Activated CD4-positive, alpha-beta T cell treated with anti-CD3 and anti-CD28 coated beads for 1 hour (primary cell): ENCODE measurements at regions not wholly inside any gene's neighbourhood (a gene's known extent, or its start where the extent isn't known, plus 50 kb on each side); places are given as distances from the start of the nearest gene placed in this dataset.
"Not testable (repeated sequence)": the region's sequence is repeated elsewhere in the genome, so short reads cannot be mapped to it uniquely, and the experiment has no call there.

ENCODE experiments used
- DNase-seq: peaks from one replicate; pipeline ENCODE4 v3.0.0-alpha.2; 2020

GRCh38 chr10:64158551-64158950 is 637.4 kb downstream of the REEP3 start:
- DNase-seq = no peak

DNA sequence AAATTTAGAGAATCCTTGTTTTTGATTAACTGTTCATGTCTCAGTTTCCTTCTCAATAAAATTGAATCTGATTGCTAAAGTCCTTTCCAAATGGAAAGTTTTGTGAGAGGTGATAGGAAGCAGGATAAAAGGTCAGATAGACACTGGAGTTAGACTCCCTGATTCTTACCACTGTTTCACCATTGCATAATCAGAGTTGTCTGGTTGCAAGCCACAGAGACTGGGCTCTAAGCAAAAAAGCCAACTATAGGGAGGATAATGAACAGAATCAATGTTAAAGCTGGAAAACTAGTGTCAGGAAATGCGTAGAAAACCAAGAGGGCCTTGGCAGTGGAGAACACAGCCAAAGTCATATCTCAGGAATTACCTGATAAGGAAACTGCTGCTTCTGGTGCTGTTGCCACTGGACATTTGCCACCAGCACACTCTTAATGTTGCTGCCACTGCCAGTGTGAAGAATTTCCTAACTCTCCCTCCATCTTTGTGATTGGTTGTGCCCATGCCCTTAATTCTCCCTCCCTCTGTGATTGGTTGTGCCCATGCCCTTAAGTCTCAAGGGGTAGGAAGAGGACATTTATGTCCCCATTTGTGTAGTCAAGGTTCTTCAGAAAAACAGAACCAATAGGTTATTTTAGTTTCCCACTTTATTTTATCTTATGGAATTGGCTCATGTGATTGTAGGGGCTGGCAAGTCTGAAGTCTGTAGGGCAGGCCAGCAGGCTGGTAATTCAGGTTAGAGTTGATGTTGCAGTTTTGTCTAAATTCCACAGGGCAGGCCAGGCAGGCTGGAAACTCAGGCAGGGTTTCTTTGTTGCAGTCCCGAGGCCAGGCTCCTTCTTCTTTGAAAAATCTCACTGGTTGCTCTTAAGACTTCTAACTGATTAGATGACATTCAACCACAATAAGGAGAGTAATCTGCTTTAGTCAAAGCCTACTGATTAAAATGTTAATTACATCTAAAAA is 639.0 kb downstream of the REEP3 start:
- no peak for DNase-seq

- DNase-seq = no peak
Observed at GRCh38 chr10:64170791-64171190, 649.6 kb downstream of the REEP3 start.

DNA sequence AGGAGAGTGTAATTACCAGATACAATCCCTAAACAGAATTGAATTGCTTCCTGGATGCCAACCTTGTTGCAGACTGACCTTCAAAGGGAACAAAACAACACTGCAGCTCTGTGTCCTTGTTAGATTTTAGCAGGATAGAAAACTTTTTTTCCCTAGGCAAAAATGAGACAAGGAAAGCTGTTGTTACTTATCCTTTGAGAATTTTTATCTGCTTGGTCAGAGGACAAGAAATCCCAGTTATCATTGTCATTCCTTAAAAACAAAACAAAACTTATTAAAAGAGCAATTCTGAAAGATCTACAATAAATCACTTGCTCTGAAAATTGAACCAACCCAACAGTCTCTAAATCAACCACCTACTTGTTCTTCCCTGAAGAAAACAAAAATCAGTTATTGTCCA is 652.6 kb downstream of the REEP3 start:
- DNase-seq = no peak

GRCh38 chr10:64174666-64175255 is 653.6 kb downstream of the REEP3 start:
- DNase-seq = no peak

DNA sequence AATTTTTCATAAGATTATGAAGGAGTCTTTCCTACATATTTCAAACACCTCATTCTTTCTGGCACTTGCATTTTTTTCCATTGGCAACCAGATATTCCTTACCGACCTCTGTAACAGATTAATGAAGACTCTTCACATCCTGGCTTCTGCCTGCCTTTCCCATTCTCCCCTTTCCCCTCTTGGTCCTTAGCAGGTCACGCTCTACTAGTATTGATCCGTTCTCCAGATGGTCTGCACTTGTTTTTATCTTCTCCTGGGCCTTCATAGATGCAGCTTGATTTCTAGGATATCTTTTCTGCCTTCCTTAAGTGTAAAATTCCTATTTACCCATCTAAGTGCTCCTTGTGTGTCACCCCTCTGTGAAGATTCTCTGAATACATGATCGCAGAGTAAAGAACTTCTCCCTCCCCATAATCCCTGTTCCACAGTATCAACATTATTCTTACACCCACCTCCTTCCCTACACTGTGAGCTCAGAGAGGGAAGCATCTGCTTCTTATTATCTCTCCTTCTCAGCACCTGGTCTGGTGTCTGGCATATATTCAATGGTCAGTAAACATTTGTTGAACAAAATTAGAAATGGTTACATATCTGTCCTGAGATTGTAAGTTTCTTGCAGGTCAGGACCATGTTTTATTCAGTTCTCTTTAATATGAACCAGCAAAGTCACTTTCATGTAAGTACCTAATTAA is 654.2 kb downstream of the REEP3 start:
- no peak for DNase-seq

- DNase-seq = no peak
Observed at GRCh38 chr10:64182671-64183070, 661.5 kb downstream of the REEP3 start.

GRCh38 chr10:64191286-64191685 is 670.1 kb downstream of the REEP3 start:
- DNase-seq = no peak

GRCh38 chr10:64196638-64197315 is 675.6 kb downstream of the REEP3 start:
- no peak for DNase-seq

DNA sequence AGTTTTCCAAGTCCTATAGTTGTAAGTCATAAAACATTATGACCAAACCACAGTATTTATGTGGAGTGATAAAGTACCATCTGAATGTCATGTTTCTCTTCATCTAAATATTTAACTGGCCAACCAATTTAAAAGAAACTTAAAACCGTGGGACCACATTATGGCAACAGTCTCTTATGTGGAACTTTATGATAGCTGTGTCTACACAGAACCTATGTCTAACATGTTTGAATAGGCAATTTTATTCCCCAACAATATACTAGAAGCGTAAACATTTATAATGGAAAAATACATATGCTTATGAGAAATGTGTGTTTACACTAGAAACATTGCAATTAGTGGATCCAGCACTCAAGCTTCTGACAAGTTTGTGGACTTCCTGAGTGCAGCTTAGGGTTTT is 680.7 kb downstream of the REEP3 start:
- DNase-seq = no peak

DNA sequence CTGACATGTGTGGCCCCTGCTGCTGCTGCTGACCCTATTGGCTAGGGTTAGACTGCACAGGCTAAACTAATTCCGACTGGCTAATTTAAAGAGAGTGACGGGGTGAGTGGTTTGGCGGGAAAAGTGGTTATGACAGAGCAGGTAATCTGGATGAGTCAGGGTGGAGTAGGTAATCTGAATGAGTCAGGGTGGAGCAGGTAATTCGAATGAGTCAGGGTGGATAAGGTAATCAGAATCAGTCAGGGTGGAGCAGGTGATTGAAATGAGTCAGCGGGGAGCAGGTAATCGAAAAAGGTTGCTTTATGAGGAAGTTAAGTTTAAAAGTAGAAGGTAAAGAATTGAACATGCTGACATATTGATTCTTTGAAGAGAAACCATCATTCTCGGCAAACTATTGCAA is 683.3 kb downstream of the REEP3 start:
- not testable (repeated sequence) for DNase-seq

- DNase-seq = no peak
Observed at GRCh38 chr10:64206409-64206808, 685.2 kb downstream of the REEP3 start.

DNA sequence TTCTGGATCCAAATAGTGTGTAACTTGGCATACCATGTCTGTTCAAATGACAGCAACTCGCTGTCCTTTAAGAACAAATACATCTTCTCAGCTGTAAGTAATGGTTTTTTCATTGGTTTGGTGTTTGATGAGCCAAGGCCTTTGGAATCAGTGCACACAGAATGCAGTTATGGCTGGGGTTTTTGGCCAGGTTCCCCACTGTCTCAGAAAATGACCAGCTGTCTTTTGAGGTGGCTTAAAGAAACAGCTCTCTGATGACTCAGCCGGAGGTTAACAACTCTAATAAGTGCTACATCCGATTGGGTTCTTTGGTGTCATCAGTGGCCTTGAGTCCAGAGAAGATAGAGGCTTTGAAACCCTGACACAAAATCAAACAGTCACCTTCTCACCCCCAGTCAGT is 688.4 kb downstream of the REEP3 start:
- DNase-seq = no peak

- DNase-seq = no peak
Observed at GRCh38 chr10:64210211-64210610, 689.0 kb downstream of the REEP3 start.

DNA sequence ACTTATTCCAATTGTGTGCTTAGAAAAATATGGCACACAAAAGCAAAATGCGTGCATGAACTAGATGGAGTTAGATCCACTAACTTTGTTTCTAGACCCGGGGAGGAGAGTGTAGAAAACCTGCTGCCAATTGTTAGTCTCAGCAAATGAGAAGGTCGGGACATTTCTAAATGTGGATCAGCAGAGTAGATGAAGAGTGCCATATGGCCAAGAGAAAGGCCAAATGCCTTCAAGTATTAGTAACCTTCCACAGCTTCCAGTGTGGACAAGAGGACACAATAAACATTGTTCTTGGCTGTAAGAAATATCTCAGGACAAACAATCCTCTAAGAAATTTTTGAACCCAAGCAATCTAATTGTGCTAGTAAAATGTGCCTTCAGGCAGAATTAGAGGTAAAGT is 690.3 kb downstream of the REEP3 start:
- no peak for DNase-seq

DNA sequence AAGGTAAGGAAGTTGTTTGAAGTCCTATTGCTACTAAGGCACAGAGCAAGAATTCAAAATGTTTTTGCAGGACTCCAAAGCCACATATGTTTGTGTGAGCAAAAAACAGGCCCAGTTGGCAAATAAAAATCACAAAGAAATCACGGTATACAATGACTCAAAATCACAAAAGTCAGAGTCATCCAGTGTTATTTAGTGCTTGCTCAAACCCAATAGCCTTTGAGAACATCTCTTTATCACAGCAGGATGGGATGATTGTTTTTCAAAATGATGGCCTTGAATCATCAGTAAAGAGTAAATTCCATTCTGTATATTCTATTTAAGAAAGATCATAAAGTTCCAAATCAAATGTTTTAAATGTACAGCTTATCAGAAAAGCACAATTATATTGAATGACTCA is 693.9 kb downstream of the REEP3 start:
- no peak for DNase-seq

DNA sequence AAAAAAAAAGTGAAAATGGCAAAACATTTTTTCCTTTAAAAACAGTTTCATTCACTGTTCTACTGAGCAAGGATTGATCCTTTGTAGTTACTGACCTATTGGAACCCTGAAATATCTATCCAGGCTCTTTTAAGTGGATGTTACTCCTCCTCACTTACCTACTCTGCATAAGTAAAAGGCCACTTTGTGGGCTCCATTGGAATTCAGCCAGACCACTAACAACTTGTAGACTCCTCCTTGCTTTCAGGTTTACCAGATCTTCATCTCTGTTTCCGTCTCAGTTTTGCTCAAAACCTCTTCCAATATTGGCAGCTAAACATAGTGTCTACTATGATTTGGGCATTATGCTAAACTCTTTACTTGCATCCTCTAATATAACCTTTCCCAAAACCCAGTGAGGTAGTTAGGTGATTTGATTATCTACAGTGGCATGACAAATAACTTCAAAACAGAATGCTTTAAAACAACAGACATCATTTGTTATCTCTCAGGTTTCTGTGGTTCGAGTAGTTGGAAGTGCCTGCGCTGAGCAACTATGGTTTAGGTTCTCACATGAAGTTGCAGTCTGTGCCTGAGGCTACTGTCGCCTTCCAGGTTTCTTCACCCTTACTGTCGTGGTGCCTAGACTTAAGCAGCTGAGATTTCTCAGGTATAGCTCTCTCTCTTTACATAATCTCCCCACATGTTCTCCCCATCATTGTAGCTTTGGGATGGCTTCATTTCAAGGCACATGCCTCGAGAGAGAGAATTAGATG is 698.2 kb downstream of the REEP3 start:
- DNase-seq = no peak

GRCh38 chr10:64234489-64234888 is 713.3 kb downstream of the REEP3 start:
- no peak for DNase-seq

GRCh38 chr10:64257704-64258103 is 736.5 kb downstream of the REEP3 start:
- no peak for DNase-seq

DNA sequence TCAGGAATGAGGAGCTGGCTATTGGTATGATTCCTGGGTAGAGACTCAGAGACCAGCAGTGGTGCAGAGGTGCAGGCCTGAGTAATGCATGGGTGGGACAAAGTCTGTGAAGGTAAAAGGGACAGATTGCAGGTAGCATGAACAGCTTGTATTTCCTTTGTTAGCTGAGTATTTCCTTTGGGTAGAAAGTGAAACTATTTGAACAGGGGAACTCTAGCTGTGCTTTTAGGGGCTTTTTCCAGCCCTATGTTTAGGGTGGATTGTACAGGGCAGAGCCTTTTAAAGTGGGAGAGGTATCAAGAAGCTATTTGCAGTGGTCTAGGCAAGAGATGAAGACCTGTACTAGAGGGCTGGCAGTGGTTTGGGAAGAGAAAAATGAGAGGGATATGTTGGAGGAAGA is 739.9 kb downstream of the REEP3 start:
- no peak for DNase-seq

GRCh38 chr10:64261676-64262075 is 740.5 kb downstream of the REEP3 start:
- no peak for DNase-seq

- no peak for DNase-seq
Observed at GRCh38 chr10:64265961-64266360, 744.8 kb downstream of the REEP3 start.

DNA sequence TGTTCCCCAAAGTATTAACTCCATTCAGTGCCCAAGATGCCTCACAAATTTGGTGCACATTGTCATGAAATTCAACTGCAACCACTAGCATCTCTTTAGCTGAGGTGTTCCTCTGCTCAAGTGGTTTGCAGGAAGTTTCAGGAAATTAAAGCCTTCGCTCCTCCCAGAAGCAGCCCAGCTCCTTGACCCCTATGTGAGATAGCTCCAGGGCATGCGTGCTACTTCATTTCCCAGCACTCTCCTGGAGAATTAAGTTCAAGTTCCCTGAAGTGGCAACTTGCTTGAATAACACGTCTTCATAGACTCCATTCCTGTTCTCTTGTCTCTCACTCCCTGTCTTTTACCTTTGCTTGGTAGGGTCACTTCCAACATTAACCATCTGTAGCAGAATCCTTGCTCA is 750.3 kb downstream of the REEP3 start:
- no peak for DNase-seq
